ENCODE measurements at regions not wholly inside any gene's neighbourhood (a gene's known extent, or its start where the extent isn't known, plus 50 kb on each side); places are given as distances from the start of the nearest gene placed in this dataset.
"Not testable (repeated sequence)": the region's sequence is repeated elsewhere in the genome, so short reads cannot be mapped to it uniquely, and the experiment has no call there.

DNA sequence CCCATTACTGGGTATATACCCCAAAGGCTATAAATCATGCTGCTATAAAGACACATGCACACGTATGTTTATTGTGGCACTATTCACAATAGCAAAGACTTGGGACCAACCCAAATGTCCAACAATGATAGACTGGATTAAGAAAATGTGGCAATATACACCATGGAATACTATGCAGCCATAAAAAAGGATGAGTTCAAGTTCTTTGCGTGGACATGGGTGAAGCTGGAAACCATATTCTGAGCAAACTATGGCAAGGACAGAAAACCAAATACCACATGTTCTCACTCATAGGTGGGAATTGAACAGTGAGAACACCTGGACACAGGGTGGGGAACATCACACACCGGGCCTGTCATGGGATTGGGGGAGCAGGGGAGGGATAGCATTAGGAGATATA is 54.4 kb upstream of the MUCL1 start:
- DNase-seq: not testable (repeated sequence)

DNA sequence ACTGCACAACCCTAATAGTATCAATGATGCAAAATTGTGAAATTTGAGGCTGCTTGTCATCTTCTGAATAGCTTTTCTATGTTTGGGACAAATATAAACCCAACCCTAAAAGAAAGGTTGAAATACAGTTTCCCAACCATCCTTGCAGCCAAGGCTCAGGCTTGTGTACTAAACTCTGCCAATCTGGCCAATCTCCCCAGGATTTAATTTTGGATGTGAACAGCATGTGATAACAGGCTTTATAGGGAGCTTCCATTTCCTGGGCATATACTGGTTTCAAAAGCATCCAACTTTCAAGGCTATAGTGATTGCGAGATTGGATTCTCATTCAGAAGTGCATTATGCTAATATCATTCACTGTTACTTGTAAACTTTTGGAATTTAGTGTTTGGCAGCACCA is 55.7 kb upstream of the MUCL1 start:
- DNase-seq: no peak

DNA sequence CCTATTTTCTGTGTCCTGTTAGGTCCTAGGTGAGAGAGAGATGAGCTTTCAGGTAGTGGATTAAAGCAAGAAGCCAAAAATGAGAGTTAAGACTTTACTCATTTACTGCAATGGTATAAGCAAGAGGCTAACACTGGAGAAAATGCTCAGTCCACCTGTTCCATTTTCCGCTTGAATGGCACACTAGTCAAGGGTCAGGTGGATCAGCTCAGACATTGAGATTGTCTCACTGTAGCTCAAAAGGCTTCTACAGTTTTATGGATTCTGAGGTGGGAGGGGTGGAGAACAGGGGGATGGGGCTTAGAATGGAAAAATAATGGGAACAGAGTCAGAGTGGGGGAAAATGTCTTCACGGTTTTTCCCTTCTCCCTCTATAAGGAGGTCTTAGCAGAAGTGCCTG is 57.3 kb upstream of the MUCL1 start:
- no peak for DNase-seq

DNA sequence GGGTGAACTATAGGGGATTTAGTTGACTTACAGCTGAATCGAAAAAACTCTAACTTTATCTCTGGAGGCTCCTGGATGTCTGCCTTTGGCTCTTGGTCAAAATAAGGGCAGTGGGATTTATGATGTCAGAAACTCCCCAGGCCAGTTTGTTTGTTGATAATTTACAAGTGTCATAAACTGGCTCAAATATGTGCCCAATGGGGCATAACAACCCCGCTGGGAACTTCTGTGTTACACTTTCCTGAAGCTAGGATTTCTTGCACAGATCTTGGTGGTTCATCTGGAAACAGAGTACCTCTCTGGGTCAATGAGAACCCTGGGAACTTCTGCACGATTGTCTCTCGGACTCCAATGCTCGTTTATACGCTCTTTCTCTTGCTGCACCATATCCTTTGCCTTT is 58.7 kb upstream of the MUCL1 start:
- no peak for DNase-seq

DNA sequence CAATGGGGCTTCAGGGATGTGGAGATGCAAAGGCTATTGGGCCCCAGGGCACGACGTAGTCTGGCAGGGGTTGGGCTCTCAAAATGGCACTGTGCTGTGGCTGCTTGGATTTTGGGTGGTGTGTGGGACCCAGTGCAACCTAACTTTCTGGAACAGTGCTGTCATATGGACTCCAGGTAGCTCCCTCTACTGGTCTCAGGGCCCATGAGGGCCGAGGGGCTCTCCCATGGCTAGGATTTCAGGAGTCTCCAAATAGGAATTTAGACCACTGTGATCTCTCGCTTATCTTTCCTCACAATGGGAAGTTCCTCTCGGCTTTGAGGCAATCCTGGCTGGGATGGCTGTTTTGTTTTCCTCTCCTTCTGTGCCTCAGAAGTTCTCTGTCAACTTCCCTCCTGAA is 68.2 kb upstream of the MUCL1 start:
- no peak for DNase-seq

DNA sequence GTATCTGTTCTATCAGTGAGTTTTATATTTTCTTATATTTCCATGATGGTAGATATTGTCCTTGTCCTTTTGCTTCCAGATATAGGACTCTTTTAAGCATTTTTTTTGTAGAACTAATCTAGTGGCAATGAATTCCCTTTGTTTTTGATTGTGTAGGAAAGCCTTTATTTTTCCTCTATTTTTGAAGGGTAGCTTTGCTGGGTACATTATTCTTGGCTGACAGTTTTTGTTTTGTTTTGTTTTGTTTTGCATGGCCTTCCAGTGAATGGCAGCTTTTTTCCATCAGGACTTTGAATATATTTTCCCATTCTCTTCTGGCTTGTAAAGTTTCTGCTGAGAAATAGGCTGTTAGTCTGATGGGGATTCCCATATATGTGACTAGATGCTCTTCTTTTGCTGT is 70.2 kb upstream of the MUCL1 start:
- no peak for DNase-seq

DNA sequence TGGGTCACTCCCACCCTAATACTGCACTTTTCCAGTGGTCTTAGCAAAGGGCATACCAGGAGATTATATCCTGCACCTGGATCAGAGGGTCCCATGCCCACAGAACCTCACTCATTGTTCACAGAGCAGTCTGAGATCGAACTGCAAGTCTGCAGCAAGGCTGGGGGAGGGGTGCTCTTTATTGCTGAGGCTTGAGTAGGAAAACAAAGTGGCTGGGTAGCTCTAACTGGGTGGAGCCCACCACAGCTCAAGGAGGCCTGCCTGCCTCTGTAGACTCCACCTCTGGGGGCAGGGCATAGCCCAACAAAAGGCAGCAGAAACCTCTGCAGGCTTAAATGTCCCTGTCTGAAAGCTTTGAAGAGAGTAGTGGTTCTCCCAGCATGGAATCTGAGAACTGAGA is 77.3 kb upstream of the MUCL1 start:
- DNase-seq: not testable (repeated sequence)

DNA sequence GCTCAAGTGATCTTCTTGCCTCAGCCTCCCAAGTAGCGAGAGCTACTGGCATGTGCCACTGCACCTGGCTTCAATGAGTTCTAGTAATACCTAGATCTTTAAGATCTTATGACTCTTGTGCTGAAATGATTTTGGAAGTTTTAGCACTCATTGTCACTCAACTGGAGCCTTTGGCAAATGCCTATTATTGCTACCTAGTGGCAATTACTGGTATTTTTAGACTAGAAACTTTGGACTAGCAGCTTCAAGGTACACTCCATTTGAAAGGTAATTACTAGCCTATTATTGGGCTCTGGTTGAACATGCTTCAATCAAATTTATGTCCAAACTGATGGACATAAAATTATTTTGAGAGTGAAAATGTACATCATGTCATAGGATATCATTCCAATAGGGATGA is 80.7 kb upstream of the MUCL1 start:
- no peak for DNase-seq

DNA sequence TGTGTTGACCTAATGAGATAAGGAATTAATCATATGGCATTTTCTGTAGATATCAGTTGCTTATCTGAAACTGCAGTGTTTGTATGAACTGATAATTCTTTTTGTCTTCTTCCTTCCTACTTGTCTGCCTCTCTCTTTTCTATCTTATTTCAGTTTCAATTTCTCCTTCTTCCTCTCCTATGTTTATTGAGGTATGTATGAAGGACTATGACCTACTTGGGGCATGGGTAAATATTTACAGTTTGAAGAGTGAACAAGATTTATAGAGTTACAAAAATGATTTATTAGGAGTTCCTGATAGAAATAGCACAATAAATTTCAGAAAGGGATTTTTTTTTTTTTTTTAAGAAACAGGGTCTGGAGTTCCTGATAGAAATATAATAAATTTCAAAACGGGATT is 88.7 kb upstream of the MUCL1 start:
- DNase-seq: no peak

DNA sequence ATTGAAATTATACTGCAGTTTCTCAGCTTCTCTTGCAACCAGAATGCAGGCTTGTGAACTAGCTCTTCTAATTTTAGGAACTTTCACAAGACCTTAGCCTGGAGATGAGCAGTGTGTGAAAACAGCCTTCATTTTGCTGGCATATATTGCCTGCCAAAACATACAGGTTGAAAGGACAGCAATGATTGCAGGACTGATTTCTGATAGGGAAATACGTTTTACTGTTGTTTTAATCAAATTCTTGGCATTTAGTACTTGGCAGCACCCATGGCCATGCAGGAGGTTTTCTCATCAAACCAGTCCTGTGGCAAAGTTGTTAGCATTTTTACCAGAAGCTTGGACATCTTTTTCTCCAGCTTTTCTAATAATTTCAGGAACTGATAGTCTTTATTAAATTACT is 91.9 kb upstream of the MUCL1 start:
- DNase-seq: no peak

DNA sequence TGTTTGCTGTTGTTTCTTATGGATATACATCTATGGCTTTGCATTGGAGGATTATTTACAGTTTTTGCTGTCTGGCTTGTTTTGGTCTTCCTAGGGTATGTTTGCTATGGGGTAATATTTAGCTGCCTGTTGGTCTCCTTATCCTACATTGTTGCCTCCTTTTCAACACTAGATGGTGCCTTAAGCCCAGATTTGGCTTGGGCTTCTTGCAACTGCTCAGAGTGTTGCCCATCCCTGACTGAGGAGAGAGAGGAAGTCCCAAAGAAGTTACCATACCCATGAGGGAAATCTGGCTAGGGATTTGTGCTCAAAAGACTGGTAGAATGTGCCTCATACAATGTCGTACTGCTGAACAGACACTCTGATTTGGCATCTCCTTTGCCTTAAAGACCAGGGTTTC is 94.6 kb upstream of the MUCL1 start:
- peak; percentile 78 to 81 for DNase-seq

DNA sequence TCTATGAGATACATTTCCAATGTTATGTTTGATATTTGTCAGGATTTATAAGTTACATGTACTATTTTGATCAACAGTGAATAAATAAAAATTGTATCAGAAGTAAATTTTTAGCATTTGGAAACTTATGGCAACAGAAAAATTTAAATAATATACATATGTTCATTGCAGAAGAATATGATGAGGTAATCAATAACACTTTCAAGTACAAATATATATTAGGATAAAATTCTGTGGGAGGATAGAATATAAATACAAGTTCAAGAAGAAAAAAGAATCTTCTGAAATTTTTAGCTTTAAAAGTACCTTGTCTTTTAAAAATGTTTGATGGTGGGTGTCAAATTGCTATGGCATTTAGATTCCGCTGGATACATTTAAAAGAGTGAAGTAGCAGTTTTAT is 102.8 kb upstream of the MUCL1 start:
- DNase-seq: no peak

DNA sequence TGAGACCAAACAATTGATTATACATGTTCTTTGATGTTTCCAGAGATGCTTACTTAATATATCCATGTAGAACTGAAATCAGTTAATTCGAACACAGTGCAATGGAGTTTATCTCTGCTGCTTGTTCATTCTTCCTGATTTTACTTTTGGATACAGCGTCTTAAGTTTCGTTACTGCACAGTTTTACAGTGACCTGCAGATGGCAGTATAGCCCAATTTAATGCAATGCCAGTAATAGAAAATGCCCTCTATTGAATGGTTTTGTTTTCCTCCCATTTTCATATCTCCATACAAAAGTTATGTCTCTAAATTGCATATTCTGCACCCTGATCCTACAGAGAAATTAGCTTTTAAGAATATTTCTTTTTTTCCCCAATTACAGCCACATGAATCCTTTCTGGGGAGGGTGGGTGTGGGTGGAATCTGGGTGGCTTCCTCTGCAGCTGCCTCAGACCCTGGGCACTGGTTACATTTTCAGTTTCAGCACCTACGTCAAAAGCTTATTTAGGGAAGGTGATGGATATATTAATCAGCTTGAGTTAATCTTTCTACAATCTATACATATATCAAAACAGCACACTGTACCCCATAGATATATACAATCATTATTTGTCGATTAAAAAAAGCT is 101.1 kb upstream of the DCD start:
- peak; percentile 55 to 64 for DNase-seq

DNA sequence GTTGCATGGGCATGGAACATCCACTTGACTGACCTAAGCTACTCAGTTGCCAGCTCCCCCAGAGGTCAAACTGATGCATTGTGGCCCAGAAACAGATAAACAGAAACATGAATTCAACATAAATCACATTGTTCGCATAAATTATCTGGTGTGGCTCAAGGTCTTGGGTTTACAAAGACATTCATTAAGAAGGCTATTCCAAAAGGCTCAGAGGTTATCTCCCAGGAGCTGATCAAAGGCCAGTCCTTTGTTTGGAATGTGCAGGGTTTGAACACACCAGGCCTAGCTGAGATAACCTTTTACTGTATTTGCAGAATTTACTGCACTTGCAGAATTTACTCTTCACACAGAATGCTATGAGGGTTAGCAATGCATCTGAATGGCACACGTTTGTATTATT is 96.4 kb upstream of the DCD start:
- DNase-seq: no peak

DNA sequence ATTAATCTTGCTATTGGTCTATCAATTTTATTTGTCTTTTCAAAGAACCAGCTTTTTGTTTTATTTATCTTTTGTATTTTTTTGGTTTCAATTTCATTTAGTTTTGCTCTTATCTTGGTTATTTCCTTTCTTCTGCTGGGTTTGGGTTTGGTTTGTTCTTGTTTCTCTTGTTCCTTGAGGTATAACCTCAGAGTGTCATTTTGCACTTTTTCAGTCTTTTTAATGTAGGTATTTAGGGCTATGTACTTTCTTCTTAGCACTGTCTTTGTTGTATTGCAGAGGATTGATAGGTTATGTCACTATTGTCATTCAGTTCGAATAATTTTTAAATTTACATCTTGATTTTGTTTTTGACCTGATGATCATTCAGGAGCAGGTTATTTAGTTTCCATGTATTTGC is 92.7 kb upstream of the DCD start:
- DNase-seq: no peak

DNA sequence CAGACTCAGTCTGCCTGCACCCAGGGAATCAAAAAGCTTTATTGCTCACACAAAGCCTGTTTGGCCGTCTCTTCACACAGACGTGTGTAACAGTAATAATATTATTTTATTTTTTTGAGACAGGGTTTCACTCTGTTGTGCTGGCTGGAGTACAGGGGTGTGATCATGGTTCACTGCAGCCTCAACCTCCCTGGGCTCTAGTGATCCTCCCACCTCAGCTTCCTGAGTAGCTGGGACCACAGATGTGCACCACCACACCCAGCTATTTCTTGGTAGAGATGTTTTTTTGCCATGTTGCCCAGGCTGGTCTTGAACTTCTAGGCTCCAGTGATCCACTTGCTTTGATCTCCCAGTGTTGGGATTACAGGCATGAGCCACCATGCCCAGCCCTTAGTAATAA is 88.4 kb upstream of the DCD start:
- no peak for DNase-seq

DNA sequence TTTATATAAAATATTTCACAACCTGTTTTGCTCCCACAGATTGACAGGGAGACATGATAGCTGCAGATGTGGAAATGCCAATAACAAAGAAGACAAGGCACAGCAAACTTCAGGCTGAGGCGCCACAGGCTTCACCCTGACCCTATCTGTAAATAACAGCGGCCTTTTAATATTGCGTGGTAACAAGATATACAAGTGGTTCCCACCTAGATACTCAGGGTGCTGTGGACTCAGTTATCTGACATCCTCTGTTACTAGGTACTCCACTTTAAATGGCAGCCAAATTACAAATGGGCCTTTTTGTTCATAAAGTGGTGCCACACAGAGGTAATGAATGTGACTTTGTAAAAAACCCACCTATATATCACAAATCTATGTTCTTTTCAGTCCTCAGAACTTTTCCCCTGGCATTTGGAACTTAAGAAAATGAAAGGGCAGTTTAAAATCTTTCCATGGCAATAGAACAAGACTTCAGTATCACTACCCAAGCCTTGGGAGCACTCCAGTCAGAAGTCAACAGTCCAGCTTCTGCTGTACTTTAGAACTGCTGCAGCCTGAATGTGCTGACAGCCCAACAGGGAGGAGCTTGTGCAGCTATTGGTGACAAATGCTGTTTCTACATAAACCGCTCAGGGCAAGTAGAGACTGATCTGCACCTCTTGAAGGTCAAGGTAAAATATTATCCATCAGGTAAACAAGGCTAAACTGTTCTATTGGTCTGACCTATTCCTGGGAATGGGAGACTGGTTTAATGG is 86.2 kb upstream of the DCD start:
- DNase-seq: no peak

DNA sequence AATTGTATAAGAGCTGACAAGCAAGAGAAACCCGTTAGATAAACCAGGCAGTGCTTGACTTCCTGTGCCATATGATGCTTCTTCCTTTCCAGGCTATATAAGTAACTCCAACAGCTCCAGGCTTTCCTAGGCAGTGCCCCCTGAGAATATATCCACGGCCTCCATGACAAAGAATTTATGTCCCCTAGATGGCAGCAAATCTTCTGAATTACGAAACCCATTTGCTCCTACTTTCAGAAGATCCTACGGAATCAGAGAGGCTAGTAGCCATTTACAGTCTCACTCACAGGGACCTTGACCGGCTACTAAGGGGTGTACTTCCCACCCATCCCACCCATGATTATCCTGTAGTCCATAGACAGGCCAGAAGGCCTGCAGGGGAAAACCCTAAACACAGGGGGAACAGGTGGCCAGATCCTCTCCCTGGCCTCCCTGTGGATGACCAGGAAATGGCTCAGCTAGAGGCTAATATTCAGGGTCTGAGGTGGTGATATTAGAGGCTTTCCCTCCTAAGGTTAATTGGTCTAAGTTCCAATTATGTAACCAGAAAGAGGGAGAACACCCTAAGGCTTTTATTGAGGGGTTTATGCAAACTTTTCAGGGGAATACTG is 77.2 kb upstream of the DCD start:
- peak; percentile 30 to 52 for DNase-seq

DNA sequence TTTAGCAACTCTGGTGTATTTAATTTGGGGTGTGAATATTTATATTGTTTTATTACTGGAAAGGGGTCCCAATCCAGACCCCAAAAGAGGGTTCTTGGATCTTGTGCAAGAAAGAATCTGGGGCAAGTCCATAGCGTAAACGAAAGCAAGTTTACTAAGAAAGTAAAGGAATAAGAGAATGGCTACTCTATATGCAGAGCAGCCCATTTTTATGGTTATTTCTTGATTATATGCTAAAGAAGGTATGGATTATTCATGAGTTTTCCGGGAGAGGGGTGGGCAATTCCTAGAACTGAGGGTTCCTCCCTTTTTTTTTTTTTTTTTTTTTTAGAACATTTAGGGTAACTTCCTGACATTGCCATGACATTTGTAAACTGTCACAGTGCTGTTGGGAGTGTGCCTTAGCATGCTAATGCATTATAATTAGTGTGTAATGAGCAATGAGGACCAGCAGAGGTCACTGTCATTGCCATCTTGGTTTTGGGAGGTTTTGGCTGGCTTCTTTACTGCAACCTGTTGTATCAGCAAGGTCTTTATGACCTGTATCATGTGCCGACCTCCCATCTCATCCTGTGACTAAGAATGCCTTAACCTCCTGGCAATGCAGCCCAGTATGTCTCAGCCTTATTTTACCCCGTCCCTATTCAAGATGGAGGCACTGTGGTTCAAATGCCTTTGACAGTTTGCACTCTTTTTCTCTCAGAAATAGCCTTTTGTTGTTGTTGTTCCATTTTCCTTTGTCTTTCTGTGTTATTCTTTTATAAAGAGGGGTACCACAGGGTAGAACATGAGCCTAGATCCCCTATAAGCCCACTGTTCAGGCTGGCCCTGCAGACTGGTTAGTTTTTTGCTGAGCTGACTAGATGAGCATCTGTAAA is 75.5 kb upstream of the DCD start:
- DNase-seq: peak; percentile 40 to 52

DNA sequence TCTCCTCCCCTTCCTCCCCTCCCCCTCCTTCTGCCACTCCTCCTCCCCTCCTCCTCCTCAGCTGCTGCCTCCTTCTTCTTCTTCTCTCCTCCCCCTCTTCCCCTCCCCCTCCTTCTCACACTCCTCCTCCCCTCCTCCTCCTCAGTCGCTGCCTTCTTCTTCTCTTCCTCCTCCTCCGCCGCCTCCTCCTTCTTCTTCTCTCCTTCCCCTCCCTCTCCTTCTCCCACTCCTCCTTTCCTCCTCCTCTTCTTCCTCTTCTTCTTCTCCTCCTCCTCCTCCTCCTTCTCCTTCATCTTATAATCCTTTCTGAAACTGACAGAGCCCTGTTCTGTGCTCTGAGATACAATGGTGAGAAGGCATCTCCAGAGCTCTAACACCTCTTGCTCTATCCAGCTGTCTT is 73.1 kb upstream of the DCD start:
- no peak for DNase-seq

DNA sequence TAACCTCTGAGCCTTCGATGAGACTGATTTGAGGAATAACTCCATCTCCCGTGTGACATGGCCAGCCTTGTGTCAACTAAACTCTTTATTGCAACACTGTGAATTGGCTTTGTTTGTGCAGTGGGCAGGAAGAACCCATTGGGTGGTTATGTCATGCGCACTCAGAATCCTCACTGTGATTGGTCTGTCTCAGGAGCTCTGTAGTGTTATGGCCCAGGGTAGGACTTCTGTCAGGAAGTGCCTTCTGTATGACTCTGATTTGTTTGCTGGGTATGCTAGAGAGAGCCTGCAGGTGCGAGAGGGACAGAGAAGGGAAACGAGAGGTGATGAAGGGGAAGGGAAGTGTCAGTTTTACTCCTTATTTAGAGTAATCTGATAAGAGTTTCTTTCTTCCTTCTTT is 71.5 kb upstream of the DCD start:
- peak; percentile 13 to 25 for DNase-seq

DNA sequence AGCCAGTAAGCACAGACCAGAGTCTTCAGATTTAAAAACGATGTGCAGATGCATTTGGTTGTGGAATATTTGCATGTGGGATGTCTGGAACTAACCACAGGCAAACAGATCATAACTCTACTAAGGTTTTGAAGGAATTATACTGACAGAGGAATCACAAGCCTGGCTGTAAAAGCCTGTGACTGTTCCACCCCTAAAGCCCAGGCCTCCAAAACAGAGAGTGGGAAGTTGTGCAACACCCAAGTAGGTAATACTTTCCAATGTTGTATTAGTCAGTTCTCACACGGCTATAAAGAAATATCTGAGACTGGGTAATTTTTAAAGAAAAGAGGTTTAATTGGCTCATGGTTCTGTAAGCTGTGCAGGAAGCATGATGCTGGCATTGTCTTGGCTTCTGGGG is 68.1 kb upstream of the DCD start:
- DNase-seq: peak; percentile 72 to 75

DNA sequence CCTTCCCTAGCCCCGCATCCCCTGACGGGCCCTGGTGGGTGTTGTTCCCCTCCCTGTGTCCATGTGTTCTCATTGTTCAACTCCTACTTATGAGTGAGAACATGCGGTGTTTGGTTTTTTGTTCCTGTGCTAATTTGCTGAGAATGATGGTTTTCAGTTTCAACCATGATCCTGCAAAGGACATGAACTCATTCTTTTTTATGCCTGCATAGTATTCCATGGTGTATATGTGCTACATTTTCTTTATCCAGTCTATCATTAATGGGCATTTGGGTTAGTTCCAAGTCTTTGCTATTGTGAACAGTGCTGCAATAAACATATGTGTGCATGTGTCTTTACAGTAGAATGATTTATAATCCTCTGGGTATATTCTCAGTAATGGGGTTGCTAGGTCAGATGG is 65.7 kb upstream of the DCD start:
- not testable (repeated sequence) for DNase-seq

Data from inflammatory macrophage (primary cell).